ENCODE measurements at regions not wholly inside any gene's neighbourhood (a gene's known extent, or its start where the extent isn't known, plus 50 kb on each side); places are given as distances from the start of the nearest gene placed in this dataset.

DNA sequence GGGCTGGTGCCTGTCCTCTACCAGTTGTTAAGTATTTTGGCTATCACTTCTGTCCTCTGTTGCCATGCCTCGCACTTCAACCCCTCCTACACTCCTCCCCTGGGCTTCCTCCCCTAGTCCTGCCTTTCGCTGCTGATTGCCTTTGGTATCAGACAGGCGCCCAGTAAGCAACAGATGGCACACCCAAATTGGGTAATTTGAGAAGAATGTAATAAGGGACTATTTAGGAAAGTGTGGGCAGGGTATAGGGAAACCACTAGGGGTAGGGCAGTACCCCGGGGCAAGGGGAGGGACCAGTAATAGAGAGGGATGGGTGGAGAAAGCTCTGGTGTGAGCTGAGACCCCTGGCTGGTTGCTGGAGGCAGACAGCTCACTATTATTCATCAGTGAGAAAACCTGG lies 172.7 kb upstream of the USP9X start:
- Histone ChIP-seq H3K4me1 (ENCODE audit: insufficient read depth, low read length) (peaks cover 3% of the 10 kb centered on the region; the same call in 1 of the 2 replicates), H3K23ac (ENCODE audit: insufficient read length, low read depth, low read length) (no peak overlapping the region), H4K91ac (ENCODE audit: insufficient read length, low read depth, low read length) (no peak overlapping the region), H2AFZ (ENCODE audit: low read length) (no peak overlapping the region), H3K14ac (ENCODE audit: insufficient read depth, low read length) (no peak overlapping the region), H4K20me1 (ENCODE audit: control insufficient read depth, insufficient read depth, insufficient read length) (no peaks in the 10 kb centered on the region), H3K18ac (ENCODE audit: insufficient read length, low read depth, low read length) (no peak overlapping the region), H2AK5ac (ENCODE audit: insufficient read length, low read length) (no peak overlapping the region), H3K4ac (ENCODE audit: low read depth, low read length) (no peak overlapping the region), H3K79me1 (ENCODE audit: insufficient read depth, low read depth, low read length, poor library complexity, severe bottlenecking) (no peaks in the 10 kb centered on the region), H4K5ac (ENCODE audit: insufficient read length, low read depth, low read length) (no peak overlapping the region), H3K27ac (ENCODE audit: insufficient read length, low read depth, low read length) (no peak overlapping the region), H3K56ac (ENCODE audit: insufficient read length, low read depth, low read length) (no peak overlapping the region), H3K23me2 (ENCODE audit: insufficient read length, low read depth, low read length, poor library complexity, severe bottlenecking) (no peaks in the 10 kb centered on the region), H2BK12ac (ENCODE audit: insufficient read length, low read depth, low read length) (no peak overlapping the region), H4K8ac (replicated peaks; ENCODE audit: insufficient read length, low read depth, low read length) (no peak overlapping the region), H2BK20ac (ENCODE audit: low read depth, low read length, poor library complexity, severe bottlenecking) (no peak overlapping the region), H3K27me3 (ENCODE audit: insufficient read depth, low read length) (no peaks in the 10 kb centered on the region), H2BK15ac (ENCODE audit: low read depth, low read length) (no peak overlapping the region), H3K9ac (ENCODE audit: extremely low read depth, insufficient read length, low read length) (no peak overlapping the region), H3K9me3 (ENCODE audit: control insufficient read depth, low read depth, low read length) (no peaks in the 10 kb centered on the region), H3T11ph (ENCODE audit: low read length) (no peak overlapping the region), H3K4me2 (ENCODE audit: insufficient read depth, insufficient read length, low read length) (no peak overlapping the region), H2BK5ac (ENCODE audit: insufficient read length, low read length) (no peak overlapping the region), H2BK120ac (ENCODE audit: low read depth, low read length, poor library complexity, severe bottlenecking) (no peak overlapping the region), H3K79me2 (ENCODE audit: insufficient read depth, low read length) (no peaks in the 10 kb centered on the region)
- H3K9me3 Mint-ChIP-seq = peaks cover 52 to 68% of the 10 kb centered on the region in 2 experiments
- TF ChIP-seq, protein P1, sequence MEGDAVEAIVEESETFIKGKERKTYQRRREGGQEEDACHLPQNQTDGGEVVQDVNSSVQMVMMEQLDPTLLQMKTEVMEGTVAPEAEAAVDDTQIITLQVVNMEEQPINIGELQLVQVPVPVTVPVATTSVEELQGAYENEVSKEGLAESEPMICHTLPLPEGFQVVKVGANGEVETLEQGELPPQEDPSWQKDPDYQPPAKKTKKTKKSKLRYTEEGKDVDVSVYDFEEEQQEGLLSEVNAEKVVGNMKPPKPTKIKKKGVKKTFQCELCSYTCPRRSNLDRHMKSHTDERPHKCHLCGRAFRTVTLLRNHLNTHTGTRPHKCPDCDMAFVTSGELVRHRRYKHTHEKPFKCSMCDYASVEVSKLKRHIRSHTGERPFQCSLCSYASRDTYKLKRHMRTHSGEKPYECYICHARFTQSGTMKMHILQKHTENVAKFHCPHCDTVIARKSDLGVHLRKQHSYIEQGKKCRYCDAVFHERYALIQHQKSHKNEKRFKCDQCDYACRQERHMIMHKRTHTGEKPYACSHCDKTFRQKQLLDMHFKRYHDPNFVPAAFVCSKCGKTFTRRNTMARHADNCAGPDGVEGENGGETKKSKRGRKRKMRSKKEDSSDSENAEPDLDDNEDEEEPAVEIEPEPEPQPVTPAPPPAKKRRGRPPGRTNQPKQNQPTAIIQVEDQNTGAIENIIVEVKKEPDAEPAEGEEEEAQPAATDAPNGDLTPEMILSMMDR (conservative IDR thresholded peaks at IDR 0.05) = no peak
- peaks cover 7 to 12% of the 10 kb centered on the region in 2 experiments for H3K4me1 Mint-ChIP-seq
- H3K36me3 Mint-ChIP-seq (ENCODE audit: insufficient read depth in 1 of 3, low read depth in 3 of 3) = peaks cover 5 to 18% (median 8%) of the 10 kb centered on the region in 3 experiments; a peak in 6 of 7 replicates
- no peak overlapping the region for H3K27ac Mint-ChIP-seq
- no peak for DNase-seq
- no peak overlapping the region for H3K4me3 Mint-ChIP-seq
- peaks cover 2% of the 10 kb centered on the region; the same call in 1 of the 2 replicates for H3K27me3 Mint-ChIP-seq (ENCODE audit: low read depth)
- no CpG with 5 or more reads among the region's 4 CpGs for WGBS (ENCODE audit: extremely low coverage, insufficient read length, low lambda C conversion rate)
